GM21723 (cell line): ENCODE measurements at regions not wholly inside any gene's neighbourhood (a gene's known extent, or its start where the extent isn't known, plus 50 kb on each side); places are given as distances from the start of the nearest gene placed in this dataset.

ENCODE experiments used
- ATAC-seq: cut with Tn5 transposase; IDR thresholded peaks from one replicate; pipeline ENCODE4 v1.9.1; 2021; ENCODE audit warnings: mild to moderate bottlenecking, moderate library complexity; ENCODE audit not compliant: unreplicated experiment

- peak; percentile 98 for ATAC-seq
Observed at GRCh38 chr11:86193297-86194095, 51.1 kb upstream of the EED start.

- peak; percentile 3 for ATAC-seq
Observed at GRCh38 chr11:86192519-86193257, 51.9 kb upstream of the EED start.

GRCh38 chr11:86191874-86192273 lies 52.7 kb upstream of the EED start:
- ATAC-seq: no peak

- no peak for ATAC-seq
Observed at GRCh38 chr11:86187027-86187426, 57.5 kb upstream of the EED start.

GRCh38 chr11:86186386-86186785 lies 58.2 kb upstream of the EED start:
- no peak for ATAC-seq

GRCh38 chr11:86185381-86185750 lies 59.2 kb upstream of the EED start:
- no peak for ATAC-seq

- no peak for ATAC-seq
Observed at GRCh38 chr11:86184728-86185380, 59.7 kb upstream of the EED start.

GRCh38 chr11:86183694-86184093 lies 60.9 kb upstream of the EED start:
- no peak for ATAC-seq

- ATAC-seq: peak; percentile 74
Observed at GRCh38 chr11:86182976-86183584, 61.5 kb upstream of the EED start.

- no peak for ATAC-seq
Observed at GRCh38 chr11:86181379-86181778, 63.2 kb upstream of the EED start.

GRCh38 chr11:86180851-86181250 lies 63.7 kb upstream of the EED start:
- no peak for ATAC-seq

GRCh38 chr11:86180423-86180822 lies 64.1 kb upstream of the EED start:
- no peak for ATAC-seq

GRCh38 chr11:86179646-86180064 lies 64.9 kb upstream of the EED start:
- no peak for ATAC-seq

- ATAC-seq: no peak
Observed at GRCh38 chr11:86177302-86177701, 67.3 kb upstream of the EED start.

GRCh38 chr11:86176165-86176884 lies 68.2 kb upstream of the EED start:
- ATAC-seq: peak; percentile 52

- ATAC-seq: no peak
Observed at GRCh38 chr11:86175626-86176025, 68.9 kb upstream of the EED start.

GRCh38 chr11:86175191-86175590 lies 69.4 kb upstream of the EED start:
- ATAC-seq: no peak

GRCh38 chr11:86174101-86175046 lies 70.2 kb upstream of the EED start:
- ATAC-seq: no peak

GRCh38 chr11:86172894-86173293 lies 71.7 kb upstream of the EED start:
- ATAC-seq: no peak

- ATAC-seq: no peak
Observed at GRCh38 chr11:86171627-86172026, 72.9 kb upstream of the EED start.
